HUES6 (cell line): ENCODE measurements at regions not wholly inside any gene's neighbourhood (a gene's known extent, or its start where the extent isn't known, plus 50 kb on each side); places are given as distances from the start of the nearest gene placed in this dataset.

Source experiments
- H3K27ac ChIP-seq: 2 replicates; pipeline ENCODE4 v1.7.0; 2013; ENCODE audit warnings: low read depth, mild to moderate bottlenecking, low read length, inconsistent platforms
- H3K27me3 ChIP-seq: 2 replicates; pipeline ENCODE4 v1.6.1; 2013; ENCODE audit warnings: low read length; ENCODE audit not compliant: control insufficient read depth, insufficient read depth
- H3K36me3 ChIP-seq: 2 replicates; pipeline ENCODE4 v1.6.1; 2013; ENCODE audit warnings: low read length; ENCODE audit not compliant: control insufficient read depth, insufficient read depth
- H3K4me1 ChIP-seq: 2 replicates; pipeline ENCODE4 v1.6.1; 2013; ENCODE audit warnings: low read length; ENCODE audit not compliant: control insufficient read depth, insufficient read depth
- H3K4me3 ChIP-seq: 2 replicates; pipeline ENCODE4 v1.5.1; 2013; ENCODE audit warnings: low read depth, low read length
- H3K9ac ChIP-seq: one replicate; pipeline ENCODE4 v1.6.1; 2013; ENCODE audit warnings: mild to moderate bottlenecking, low read length
- H3K9me3 ChIP-seq: 2 replicates; pipeline ENCODE4 v1.6.1; 2013; ENCODE audit warnings: low read depth, low read length; ENCODE audit not compliant: control insufficient read depth, insufficient read depth

GRCh38 chr7:25069900-25070443 lies 55.1 kb downstream of the CYCS start:
- H3K27me3 ChIP-seq: no peaks in the 10 kb centered on the region
- H3K4me3 ChIP-seq: no peak overlapping the region
- H3K9ac ChIP-seq: no peak overlapping the region
- H3K9me3 ChIP-seq: no peaks in the 10 kb centered on the region
- H3K4me1 ChIP-seq: peaks cover 6% of the 10 kb centered on the region
- no peaks in the 10 kb centered on the region for H3K36me3 ChIP-seq
- H3K27ac ChIP-seq: no peak overlapping the region

- no peaks in the 10 kb centered on the region for H3K36me3 ChIP-seq
- no peak overlapping the region for H3K27ac ChIP-seq
- H3K4me3 ChIP-seq: no peak overlapping the region
- H3K4me1 ChIP-seq: peaks cover 6% of the 10 kb centered on the region
- no peaks in the 10 kb centered on the region for H3K9me3 ChIP-seq
- H3K27me3 ChIP-seq: no peaks in the 10 kb centered on the region
- no peak overlapping the region for H3K9ac ChIP-seq
Measured at GRCh38 chr7:25068502-25069213, 56.4 kb downstream of the CYCS start.

GRCh38 chr7:25067726-25068501 lies 57.1 kb downstream of the CYCS start:
- H3K9me3 ChIP-seq: peaks cover 5% of the 10 kb centered on the region
- no peaks in the 10 kb centered on the region for H3K36me3 ChIP-seq
- H3K4me1 ChIP-seq: peaks cover 6% of the 10 kb centered on the region
- H3K27ac ChIP-seq: no peak overlapping the region
- no peaks in the 10 kb centered on the region for H3K27me3 ChIP-seq
- no peak overlapping the region for H3K4me3 ChIP-seq
- H3K9ac ChIP-seq: no peak overlapping the region

GRCh38 chr7:25066253-25066652 lies 58.8 kb downstream of the CYCS start:
- no peak overlapping the region for H3K9ac ChIP-seq
- peaks cover 6% of the 10 kb centered on the region for H3K4me1 ChIP-seq
- no peak overlapping the region for H3K27ac ChIP-seq
- H3K4me3 ChIP-seq: no peak overlapping the region
- peaks cover 8% of the 10 kb centered on the region for H3K9me3 ChIP-seq
- no peaks in the 10 kb centered on the region for H3K36me3 ChIP-seq
- no peaks in the 10 kb centered on the region for H3K27me3 ChIP-seq

- peaks cover 7% of the 10 kb centered on the region for H3K4me1 ChIP-seq
- no peaks in the 10 kb centered on the region for H3K36me3 ChIP-seq
- H3K9ac ChIP-seq: no peak overlapping the region
- H3K4me3 ChIP-seq: no peak overlapping the region
- H3K9me3 ChIP-seq: peaks cover 8% of the 10 kb centered on the region
- H3K27ac ChIP-seq: no peak overlapping the region
- no peaks in the 10 kb centered on the region for H3K27me3 ChIP-seq
Measured at GRCh38 chr7:25062380-25062779, 62.7 kb downstream of the CYCS start.

GRCh38 chr7:25060487-25061055 lies 64.5 kb downstream of the CYCS start:
- no peaks in the 10 kb centered on the region for H3K36me3 ChIP-seq

GRCh38 chr7:25059576-25059975 lies 65.5 kb downstream of the CYCS start:
- peaks cover 7% of the 10 kb centered on the region for H3K4me1 ChIP-seq
- H3K9ac ChIP-seq: no peak overlapping the region
- no peak overlapping the region for H3K4me3 ChIP-seq
- H3K9me3 ChIP-seq: peaks cover 8% of the 10 kb centered on the region
- no peaks in the 10 kb centered on the region for H3K27me3 ChIP-seq
- no peaks in the 10 kb centered on the region for H3K36me3 ChIP-seq
- H3K27ac ChIP-seq: no peak overlapping the region

More at GRCh38 chr7:25060487-25061055, 64.5 kb downstream of the CYCS start:
- Histone ChIP-seq H3K27ac (no peak overlapping the region), H3K4me1 (peaks cover 7% of the 10 kb centered on the region), H3K4me3 (no peak overlapping the region), H3K9ac (no peak overlapping the region), H3K27me3 (no peaks in the 10 kb centered on the region), H3K9me3 (peaks cover 8% of the 10 kb centered on the region)

- no peak overlapping the region for H3K9ac ChIP-seq
- H3K9me3 ChIP-seq: no peaks in the 10 kb centered on the region
- H3K4me3 ChIP-seq: no peak overlapping the region
- no peaks in the 10 kb centered on the region for H3K36me3 ChIP-seq
- no peaks in the 10 kb centered on the region for H3K27me3 ChIP-seq
- H3K4me1 ChIP-seq: peaks cover 7% of the 10 kb centered on the region
- no peak overlapping the region for H3K27ac ChIP-seq
Measured at GRCh38 chr7:25056368-25056767, 68.7 kb downstream of the CYCS start.

GRCh38 chr7:25055520-25056220 lies 69.4 kb downstream of the CYCS start:
- Histone ChIP-seq H3K9me3 (no peaks in the 10 kb centered on the region), H3K27me3 (no peaks in the 10 kb centered on the region), H3K36me3 (no peaks in the 10 kb centered on the region), H3K4me3 (no peak overlapping the region), H3K9ac (no peak overlapping the region), H3K4me1 (peaks cover 7% of the 10 kb centered on the region), H3K27ac (no peak overlapping the region)

GRCh38 chr7:25054819-25055519 lies 70.1 kb downstream of the CYCS start:
- H3K27ac ChIP-seq: no peak overlapping the region
- no peaks in the 10 kb centered on the region for H3K36me3 ChIP-seq
- no peak overlapping the region for H3K9ac ChIP-seq

More at GRCh38 chr7:25054819-25055519, 70.1 kb downstream of the CYCS start:
- Histone ChIP-seq H3K4me3 (no peak overlapping the region), H3K4me1 (peaks cover 7% of the 10 kb centered on the region), H3K9me3 (no peaks in the 10 kb centered on the region), H3K27me3 (no peaks in the 10 kb centered on the region)
